ENCODE measurements at regions not wholly inside any gene's neighbourhood (a gene's known extent, or its start where the extent isn't known, plus 50 kb on each side); places are given as distances from the start of the nearest gene placed in this dataset.

GRCh38 chr5:137808503-137809135 is 54.5 kb upstream of the HNRNPA0 start:
- TF ChIP-seq CTCF (IDR thresholded peaks at IDR 0.05) (no peak), POLR2A (IDR thresholded peaks at IDR 0.05) (no peak)

Measured in esophagus squamous epithelium (tissue), 4 donors.